CD4-positive, alpha-beta T cell treated with Interleukin-17A for 1 hour (primary cell): ENCODE measurements at regions not wholly inside any gene's neighbourhood (a gene's known extent, or its start where the extent isn't known, plus 50 kb on each side); places are given as distances from the start of the nearest gene placed in this dataset.

Experiments
- DNase-seq: peaks from one replicate; pipeline ENCODE4 v3.0.0-alpha.2; 2020

DNA sequence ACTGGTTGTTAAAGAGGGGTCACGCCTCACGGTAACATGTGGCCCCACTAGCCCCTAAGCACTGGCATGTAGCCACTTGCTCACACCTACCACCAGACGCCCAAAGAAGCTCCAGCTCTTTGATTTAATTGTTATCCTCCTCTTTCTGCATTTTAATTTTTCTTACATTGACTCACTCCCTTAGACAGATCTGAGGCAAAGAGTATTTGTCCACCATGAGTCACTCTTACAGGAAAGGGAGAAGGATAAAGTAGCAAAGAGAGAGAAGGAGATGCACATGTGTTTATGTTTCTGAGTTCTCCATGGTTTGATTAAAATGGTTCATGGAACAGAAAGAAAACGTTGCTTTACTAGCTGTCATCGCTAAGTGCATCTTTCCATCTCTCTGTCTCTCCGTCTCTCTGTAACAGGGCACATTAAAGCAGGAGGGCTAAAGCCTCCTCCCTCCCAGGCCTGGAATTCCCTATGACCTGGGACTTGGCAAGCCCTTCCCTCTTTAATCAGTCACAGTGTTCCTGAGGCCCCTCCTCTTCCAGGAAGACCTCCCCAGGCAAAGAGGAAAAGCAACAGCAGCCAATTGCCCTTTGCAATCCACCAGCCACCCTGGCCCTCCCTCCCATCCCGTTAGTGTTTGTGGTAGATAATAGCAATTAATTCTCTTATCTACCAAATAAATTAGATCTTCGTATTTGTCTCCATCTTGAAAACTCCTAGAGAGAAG, 112.8 kb upstream of the TSHZ2 start:
- DNase-seq: no peak

DNA sequence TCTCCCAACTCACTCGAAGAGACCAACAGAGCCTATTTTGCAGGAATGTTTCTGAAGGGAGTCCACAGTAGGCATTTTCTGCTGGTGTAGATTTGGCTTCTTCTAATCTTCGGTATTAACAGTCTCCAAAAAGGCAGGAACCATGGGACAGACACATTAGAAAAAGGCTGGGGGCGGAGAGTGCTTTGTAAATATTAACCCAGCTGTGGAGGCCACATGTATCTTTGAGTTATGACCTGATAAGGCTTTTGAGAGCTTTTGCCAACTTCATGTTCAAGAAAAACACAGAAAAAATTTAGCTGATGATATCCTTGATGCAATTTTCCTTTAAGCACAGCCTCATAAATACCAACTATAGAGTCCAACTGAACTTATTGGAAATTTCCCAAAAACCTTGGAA, 119.4 kb upstream of the TSHZ2 start:
- no peak for DNase-seq

DNA sequence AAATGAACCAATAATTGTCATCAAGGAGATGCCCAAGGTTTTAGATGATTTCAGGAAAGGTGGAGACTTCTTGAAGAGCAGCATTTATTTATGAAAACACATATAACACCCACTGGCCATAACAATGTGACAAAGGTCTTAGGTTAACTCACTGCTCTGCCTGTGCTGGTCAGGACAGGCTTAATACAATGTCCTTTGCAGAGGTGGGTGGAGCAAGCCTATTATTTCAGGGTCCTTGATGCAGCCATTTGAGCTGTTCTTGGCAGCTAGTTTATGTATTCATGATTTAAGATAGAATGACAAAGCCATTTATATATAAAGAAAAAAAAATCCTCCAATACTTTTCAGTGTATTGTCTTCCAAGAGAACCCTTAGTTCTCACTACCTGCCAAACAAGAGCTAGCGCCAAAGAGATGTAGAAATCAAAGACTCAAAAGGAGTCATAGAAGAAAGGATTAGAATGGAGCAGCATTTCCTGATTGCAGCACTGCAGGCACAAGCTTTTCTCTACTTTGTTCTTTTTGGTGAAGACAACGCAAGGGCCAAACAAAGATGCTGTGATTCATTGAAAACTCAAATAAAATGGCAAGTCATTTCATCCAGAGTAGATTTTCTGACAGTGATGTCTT, 124.3 kb upstream of the TSHZ2 start:
- no peak for DNase-seq

DNA sequence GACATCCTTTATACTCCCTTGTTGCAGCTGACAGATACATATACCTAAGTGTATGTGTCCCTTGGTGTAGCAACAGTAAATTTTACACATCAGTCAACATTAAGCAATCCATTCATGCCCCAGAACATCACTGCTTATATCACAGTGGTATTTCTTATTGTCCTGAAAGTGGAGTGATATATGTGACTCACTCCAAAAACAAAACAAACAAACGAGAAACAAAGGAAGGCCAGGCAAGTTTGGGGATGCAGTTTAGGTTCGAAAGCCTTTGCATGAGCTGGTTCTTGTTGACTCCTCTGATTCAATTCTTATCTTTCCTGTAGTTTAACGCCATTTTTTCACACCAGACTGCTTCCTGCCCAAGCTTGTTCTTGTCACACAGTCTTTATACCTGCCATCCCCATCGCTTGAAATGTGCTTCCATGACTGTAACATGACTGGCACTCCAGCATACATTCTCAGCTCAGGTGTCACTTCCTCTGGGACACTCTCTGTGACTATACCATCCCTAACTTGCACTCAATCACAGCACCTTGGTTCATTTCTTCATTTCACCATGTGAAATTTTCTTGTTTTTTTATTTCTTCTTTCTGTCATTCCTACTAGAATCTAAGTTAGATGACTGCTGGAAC, 125.0 kb upstream of the TSHZ2 start:
- no peak for DNase-seq

DNA sequence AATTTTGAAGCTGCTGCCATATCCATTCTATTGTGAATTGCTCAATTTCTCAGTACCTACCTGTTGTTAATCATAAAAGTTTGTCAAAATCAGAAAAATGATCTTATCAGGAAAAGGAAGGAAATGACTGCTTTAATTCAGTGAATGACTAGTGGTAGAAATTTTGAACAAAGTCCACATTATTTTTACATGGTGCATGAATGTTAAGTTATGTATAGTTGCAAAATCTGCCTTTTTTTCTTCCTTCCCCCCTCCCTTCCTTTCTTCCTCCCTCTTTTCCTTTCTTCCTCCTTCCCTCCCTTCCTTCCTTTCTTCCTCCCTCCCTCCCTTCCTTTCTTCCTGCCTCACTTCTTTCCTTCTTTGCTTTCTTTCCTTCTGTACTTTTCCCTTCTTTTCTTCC, 127.1 kb upstream of the TSHZ2 start:
- DNase-seq: no peak

DNA sequence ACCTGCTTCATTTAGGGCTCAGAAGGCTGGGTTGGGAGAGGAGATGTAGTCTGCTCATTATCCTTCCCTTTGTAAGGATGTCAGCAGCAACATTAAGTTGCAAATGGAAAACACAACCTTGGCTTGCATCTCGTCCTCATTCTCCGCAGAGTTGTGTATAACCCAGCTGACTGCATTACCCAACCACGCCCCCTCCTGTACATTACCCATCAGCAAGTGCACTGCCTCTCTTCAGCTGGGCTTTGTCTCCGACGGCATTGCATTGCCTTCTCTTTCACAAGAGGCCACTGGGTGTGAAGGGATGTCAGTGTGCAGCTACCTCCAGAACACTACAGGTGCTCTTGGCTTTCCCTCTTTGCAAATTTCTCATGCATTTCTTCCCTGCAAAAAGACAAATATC, 128.7 kb upstream of the TSHZ2 start:
- no peak for DNase-seq

DNA sequence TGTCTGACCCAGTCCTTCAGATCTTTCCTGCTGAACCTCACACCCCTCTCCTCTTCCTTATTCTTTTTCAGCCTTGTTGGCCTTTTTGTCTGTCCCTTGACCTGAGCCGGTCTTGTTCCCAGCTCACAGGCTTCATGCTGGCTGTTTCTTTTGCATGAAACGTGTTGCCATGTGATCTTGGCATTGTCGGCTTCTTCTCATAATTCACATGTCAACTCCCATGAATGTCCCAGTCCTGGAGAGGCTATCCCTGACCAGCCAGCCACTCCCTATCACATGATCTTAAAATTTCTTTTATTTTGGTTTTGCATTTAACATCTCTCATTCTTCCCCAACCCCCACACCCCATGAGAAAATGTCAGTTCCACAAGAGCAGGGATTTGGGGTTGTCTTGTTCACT, 131.2 kb upstream of the TSHZ2 start:
- no peak for DNase-seq

DNA sequence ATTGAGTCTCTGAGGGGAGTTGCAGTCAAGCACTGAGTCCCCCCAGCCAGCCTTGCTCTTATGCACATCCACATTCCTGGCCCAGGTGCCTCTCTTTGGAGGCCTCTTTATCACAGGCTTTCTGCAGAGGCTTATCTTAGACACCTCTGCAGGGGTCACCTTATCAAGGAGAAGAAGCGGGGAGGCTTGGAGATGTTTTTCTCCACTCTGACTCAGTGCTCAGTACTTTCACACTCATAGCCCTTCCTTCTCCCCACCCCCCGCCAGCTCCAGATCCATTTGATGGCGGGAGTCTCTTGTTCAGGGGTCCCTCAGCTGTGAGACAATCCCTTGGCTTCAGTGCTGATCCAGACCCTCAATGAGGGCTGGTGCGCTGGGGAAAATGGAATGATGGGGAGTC, 132.1 kb upstream of the TSHZ2 start:
- no peak for DNase-seq

DNA sequence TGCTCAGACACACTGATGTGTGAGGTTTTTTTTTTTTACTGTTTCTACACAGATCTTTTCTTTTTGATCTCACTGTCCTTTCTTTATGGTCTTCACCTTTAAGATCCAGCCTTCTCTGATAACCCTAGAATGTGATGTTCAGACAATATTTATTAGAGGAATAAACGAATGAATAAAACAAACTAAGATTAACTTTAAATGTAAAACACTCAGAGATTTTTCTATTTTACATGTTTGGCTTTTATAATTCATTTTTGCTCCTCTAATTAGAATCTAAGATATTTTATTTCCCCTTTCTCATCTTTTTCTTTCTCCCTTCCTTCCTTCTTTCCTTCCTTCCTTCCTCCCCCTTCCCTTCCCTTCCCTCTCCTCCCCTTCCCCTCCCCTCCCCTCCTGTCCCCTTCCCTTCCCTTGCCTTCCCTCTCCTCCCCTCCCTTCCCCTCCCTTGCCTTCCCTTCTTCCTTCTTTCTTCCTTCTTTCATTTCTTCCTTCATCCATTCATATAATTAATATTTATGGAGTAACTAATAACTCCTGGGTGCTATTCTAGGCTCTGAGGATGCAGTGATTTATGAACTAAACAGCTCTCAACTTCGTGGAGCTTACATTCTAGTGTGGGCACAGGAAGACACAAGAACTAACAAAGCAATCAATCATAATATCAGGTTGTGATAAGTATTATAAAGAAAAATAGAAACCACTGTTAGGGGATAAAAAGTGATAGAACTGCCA, 133.5 kb upstream of the TSHZ2 start:
- DNase-seq: no peak

DNA sequence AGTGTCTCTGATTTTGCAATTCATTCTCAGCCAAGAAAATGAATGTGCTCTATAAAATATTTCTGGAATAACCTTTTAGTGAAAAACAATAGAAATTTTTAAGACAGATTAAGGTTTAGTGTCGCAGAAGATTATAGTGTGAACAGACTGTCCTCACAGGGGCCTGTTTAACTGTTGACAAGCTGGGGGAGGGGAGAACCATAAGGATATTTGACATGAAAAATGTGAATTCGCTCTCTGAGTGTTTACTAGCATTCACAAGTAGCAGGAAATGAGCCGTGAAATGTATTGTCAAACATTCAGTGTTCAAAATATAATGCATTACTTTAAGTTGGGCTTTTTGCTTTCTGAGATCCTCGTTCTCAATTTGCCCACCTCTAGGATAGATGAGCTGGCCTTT, 134.8 kb upstream of the TSHZ2 start:
- DNase-seq: no peak

DNA sequence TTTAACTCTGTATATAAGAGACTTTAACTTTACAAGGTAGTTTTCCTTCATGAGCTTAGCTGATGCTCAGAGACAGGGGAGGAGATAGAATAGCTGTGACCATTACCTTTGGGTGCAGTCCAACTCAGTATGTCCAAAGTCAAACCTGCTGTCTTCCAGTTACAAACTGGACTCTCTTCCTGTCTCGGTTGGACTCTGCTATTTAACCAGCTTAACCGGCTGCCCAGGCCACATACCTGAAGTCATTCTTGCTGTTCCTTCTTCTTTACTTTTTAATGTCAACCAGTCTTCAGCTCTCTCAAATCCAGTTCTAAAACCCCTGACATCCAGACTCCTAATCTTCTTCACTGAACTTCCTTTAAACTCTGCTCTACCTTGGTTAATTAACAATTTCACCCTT, 138.3 kb upstream of the TSHZ2 start:
- no peak for DNase-seq

DNA sequence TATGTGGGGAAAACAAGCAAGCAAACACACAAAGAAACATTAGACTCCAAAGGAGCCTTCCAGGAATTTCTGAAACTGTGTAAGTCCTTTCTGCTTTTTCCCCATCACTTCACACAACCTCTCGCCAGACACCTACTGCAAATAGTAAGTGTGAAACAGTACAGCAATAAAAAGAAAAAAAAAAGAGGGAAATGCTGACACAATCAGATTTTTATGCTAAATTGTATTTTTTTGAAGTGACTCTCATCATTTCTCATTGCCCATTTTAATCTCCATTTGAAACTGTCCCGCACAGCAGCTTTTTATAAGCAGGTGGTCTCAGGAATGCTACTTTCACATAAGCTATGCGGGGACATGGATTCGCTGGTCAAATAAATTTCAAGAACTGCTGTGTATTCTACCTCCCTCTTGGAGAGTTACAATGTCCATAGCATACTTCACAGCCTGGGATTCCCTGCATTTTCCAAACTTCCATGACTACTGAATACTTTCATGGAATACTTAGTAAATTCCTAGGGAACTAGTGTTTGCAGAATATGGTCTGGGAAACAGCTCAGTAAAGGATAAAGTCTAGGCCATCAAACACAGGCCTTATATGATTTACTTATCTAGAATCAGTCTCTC, 139.9 kb upstream of the TSHZ2 start:
- DNase-seq: no peak

DNA sequence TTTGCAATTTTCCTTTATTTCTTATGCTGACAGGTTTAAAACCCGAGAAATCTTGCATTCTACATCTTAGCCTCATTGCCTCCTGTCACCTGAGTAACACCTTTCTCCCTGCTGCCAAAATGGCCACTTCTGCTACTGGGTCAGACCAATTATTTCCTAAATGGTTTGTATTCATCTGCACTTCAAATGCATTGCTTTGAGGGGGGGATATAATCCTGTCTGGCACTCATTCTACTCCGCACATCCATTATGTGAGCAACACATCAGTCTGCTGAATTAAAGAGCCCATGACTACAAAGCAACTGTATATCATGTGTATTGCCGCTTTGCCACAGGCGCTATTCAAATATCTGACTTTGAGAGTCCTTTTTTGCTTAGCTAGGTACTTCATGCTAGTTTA, 141.6 kb upstream of the TSHZ2 start:
- DNase-seq: no peak

DNA sequence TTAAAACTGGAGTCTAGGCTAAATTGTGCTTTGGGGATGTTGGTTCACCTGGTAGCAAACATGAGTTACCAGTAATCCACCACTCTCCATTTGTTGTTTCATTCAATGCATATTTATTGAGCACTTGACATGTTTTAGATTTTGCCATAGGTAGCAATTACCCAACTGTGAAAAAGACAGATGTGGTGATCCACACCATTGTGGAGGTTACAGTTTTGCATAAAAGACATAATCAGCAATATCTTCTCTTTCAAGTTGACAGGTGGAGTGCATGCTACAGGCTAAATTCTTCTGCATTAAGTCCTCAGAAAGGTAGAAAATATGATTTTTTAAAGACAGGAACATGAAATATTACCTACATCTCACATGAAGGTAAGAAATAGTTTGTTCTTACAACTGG, 143.0 kb upstream of the TSHZ2 start:
- DNase-seq: no peak

DNA sequence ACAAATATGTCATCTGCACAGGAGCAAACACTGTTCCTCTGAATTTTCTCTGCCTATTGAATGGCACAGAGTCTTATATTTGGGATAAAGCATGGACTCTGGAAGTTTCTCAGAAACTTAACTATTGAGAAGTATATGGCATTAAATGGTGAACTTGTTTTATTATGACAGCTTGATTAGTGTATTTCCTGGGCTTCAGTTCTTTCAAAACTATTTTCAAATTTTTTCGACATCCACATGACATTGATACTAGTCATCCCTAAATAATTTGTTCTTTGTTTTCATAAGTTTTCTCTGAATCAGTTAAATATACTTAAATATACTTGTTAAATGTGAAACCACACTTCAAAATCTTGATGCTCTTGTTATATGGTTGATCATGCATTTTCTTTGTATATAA, 144.0 kb upstream of the TSHZ2 start:
- DNase-seq: no peak

DNA sequence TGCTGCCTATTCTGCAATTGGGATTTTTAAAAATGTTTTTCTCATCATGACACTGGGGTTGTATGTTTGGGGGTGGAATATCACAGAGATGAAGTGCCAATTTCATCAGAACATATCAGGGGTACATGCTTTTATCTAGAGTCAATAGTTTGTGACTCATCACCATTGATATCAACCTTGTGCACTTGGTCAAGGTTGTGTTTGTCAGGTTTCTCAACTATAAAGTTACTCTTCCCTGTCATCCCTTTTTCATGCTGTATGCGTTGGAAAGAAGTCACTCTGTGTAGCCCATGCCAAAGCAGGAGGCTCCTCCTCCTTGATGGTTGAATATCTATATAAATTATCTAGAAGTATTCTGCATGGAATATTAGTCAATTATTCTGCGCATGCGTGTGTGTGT, 145.4 kb upstream of the TSHZ2 start:
- DNase-seq: no peak

DNA sequence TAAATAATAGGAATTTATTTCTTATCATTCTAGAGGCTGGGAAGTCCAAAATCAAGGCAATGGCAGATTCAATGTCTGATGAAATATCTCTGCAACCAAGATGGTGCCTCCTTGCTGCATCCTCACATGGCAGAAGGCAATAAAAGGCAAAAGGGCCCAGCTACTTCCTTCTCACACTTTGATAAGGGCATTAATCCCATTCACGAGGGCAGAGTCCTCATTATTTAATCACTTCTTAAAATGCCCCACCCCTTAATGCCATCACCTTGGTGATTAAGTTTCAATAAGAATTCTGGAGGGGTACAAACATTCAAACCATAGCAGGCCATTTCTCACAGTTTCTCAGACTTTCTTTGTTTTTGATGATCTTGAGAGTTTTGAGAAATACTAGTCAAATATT, 145.8 kb upstream of the TSHZ2 start:
- no peak for DNase-seq

DNA sequence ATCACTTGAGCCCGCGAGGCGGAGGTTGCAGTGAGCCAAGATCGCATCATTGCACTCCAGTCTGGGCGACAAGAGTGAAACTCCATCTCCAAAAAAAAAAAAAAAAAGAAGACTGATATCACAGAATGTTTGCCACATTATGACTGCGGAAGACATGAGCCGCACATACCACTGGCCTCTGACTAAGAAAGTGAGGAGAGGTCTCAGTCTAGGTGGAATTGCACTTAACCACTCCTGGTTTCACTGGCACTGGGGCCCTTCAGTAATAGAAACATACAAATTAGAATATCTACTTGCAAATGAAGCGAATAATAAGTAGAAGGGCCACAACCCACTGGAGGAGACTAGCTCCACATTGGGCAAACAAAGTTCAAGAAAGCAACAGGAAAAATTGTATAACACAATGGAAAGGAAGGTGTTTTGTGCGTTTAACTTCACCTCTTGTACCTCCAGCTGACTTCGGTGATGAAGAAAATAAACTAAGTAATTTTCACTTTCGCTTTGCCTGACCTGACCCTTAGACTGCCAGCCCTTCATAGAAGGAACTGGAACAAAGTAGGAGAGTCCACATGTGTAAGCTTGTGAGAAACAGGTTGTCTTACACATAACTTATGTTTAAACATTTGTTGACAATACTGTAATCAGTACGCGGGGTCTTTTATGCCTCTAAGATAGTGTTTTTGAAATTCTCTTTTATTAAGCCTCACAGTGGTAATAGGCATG, 147.5 kb upstream of the TSHZ2 start:
- no peak for DNase-seq

DNA sequence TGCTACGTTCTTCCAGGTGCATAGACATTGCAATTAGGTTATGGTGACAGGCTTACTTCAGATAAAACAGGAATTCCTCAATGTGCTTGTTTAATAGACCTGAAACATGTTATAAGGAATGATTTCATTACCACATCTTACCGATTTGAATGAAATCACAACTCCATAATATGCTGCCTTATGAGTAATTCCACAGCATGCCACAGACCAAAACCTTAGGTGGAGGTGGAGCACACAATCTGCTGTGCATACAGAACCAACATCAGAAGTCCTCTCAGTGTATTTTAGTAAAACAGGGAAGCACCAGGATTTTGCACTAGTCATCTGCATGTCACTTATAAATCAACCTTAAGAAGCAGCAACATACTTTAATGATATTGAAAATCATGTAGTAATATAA, 148.9 kb upstream of the TSHZ2 start:
- no peak for DNase-seq

DNA sequence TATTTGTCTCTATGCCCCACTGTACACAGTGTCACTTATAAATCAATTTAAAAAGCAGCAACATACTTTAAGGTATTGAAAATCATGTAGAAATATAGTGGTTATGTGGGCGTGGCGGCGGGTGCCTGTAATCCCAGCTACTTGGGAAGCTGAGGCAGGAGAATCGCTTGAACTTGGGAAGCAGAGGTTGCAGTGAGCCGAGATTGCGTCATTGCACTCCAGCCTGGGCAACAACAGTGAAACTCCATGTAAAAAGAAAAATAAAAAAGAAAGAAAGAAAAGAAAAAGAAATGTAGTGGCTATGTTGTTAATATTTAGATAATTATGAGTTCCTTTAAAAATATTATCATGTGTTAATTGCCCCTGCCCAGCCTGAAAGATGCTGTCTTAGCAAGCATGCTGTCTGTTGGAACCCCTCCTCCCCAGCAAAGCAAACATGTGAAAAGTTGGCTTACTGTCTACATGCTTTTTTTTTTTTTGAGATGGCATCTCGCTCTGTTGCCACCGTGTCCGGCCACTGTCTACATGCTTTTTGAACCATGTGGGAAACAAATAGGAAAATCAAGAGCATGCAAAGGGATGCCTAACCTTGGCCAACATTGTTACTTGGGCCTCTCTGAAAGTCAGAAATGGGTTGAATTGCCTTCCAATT, 151.4 kb upstream of the TSHZ2 start:
- no peak for DNase-seq

DNA sequence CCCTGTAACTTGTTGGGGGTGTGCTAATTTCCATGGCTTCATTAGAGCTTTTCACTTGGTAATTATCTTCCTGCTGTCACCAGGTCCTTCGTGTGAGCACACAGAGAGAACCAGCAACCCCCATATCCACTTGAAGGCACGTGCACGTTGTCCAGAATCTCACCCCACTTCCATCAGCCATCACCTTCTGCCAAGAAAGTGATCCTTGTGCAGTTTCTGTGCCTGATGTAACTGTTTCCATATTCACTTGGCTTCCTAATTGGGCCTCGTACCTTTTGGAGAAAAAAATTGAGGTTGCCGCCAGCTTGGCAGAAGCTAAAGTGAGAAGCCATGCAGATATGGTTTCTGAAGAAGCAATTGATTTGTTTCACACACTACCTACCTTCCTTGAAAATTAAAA, 153.7 kb upstream of the TSHZ2 start:
- DNase-seq: no peak

DNA sequence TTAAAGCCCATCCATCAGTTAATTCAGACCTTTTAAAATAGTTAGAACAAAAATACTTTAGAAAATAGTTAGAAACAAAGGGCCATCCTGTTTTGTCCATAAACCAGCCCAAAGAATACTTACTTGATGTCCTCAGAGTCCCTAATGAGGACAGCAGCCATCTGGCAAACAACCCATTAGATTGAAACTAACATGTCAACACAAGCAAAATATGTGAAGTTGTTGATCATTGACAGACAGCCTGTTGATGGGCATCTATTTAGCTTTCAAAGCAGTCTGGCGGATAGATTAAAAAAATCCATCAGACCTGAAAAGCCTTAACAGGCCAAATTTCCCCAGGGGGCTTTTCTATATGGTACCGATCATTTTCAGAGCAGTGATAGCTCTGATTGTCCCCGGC, 154.2 kb upstream of the TSHZ2 start:
- DNase-seq: no peak
